GM12875 (cell line): ENCODE measurements at regions not wholly inside any gene's neighbourhood (a gene's known extent, or its start where the extent isn't known, plus 50 kb on each side); places are given as distances from the start of the nearest gene placed in this dataset.
"Not testable (repeated sequence)": the region's sequence is repeated elsewhere in the genome, so short reads cannot be mapped to it uniquely, and the experiment has no call there.

ENCODE experiments used
- H3K4me3 ChIP-seq: one replicate; pipeline ENCODE4 v1.5.1; 2011; ENCODE audit warnings: low read depth, low read length, control low read depth
- CTCF ChIP-seq: IDR thresholded peaks from 2 replicates; pipeline ENCODE4 v1.5.1; 2011; ENCODE audit warnings: low read depth, mild to moderate bottlenecking, control low read depth, inconsistent platforms, low read length, moderate library complexity, borderline replicate concordance; ENCODE audit not compliant: insufficient read depth

GRCh38 chr6:82507112-82507511 is 143.5 kb downstream of the TPBG start:
- TF ChIP-seq CTCF = no peak
- H3K4me3 ChIP-seq = no peak overlapping the region

DNA sequence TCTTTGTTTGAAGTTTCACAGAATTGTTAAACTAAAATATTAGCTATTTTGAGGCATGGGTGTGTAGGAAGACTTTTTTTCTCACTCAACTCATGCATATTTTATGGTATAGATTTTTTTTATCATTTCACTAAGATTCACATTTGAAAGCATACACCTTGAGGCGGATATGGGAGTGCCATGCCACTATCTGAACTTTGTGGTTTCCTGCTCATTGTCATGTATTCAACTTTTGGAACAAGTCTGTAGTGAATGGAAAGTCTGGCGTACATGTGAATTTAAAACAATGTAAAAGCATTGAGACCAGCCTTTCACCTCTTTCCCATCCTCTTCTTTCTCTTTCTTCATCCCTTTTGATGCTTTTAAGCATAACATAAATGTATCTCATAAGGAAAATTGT is 147.9 kb downstream of the TPBG start:
- H3K4me3 ChIP-seq = no peak overlapping the region
- no peak for TF ChIP-seq CTCF

DNA sequence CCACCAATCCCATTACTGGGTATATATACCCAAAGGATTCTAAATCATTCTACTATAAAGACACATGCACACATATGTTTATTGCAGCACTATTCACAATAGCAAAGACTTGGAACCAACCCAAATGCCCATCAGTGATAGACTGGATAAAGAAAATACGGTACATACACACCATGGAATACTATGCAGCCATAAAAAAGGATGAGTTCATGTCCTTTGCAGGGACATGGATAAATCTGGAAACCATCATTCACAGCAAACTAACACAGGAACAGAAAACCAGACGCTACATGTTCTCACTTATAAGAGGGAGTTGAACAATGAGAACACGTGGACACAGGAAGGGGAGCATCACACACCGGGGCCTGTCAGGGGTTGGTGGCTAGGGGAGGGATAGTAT is 154.3 kb downstream of the TPBG start:
- H3K4me3 ChIP-seq = not testable (repeated sequence)

DNA sequence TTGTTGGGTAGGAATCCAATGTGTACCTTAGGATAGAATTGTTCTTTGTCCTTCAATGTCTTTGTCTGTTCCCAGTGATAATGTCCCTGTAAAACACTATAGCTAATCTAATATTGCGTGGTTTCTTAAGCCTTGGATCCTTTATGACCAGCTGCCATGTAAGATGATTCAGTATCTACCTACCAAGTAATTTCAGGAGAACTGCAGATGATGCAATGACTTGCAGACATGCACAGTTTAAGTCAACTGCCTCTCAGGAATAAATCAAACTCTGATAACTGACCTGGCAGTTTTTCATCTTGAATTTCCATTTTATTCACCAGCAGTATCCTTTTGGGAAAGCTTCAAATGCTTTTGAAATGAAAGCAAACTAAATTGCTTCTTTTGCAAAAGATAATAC is 157.8 kb downstream of the TPBG start:
- H3K4me3 ChIP-seq = no peak overlapping the region
- TF ChIP-seq CTCF = no peak

DNA sequence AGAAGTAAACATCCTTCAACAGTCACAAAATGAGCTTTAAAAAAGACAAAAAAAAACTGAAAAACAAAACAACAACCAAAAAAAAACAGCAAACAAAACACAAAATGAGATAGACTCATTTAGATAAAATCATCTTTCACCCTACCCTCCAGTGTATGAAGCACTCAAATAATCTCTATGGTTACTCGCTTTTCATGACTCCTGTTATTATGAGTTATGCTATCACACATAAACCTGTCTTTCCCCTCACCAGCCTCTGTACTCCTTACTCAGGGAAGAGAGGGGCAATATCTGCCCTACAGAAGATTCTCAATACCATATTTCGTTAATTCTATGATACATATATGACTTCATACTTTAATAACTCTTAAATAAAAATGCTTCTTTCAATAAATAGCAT is 158.2 kb downstream of the TPBG start:
- H3K4me3 ChIP-seq = no peak overlapping the region
- TF ChIP-seq CTCF = no peak

DNA sequence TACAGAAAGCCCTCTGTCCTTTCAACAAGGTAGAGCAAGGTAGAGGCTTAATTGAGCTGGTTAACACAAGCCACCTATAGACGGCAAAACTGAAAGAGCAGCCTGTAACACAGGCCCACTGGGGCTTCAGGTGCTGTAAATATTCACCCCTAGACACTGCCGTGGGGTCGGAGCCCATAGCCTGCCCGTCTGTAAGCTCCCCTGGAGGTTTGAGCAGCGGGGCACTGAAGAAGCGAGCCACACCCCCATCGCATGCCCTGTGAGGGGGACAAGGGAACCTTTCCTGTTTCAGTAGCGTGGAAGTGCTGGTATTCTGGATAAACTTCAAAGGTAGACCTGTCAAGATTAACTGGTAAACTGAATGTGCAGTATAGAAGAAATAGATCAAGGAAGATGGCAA is 160.4 kb downstream of the TPBG start:
- no peak for TF ChIP-seq CTCF
- no peak overlapping the region for H3K4me3 ChIP-seq

- TF ChIP-seq CTCF = no peak
- no peak overlapping the region for H3K4me3 ChIP-seq
Observed at GRCh38 chr6:82525775-82526495, 162.3 kb downstream of the TPBG start.

DNA sequence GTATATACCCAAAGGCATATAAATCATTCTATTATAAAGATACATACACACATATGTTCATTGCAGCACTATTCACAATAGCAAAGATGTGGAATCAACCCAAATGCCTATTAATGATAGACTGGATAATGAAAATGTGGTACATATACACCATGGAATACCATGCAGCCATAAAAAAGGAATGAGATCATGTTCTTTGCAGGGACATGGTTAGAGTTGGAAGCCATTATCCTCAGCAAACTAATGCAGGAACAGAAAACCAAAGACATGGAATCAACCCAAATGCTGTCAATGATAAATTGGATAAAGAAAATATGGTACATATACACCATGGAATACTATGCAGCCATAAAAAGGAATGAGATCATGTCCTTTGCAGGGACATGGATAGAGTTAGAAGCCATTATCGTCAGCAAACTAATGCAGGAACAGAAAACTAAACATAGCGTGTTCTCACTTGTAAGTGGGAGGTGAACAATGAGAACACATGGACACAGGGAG is 166.4 kb downstream of the TPBG start:
- H3K4me3 ChIP-seq = not testable (repeated sequence)
